ENCODE measurements at regions not wholly inside any gene's neighbourhood (a gene's known extent, or its start where the extent isn't known, plus 50 kb on each side); places are given as distances from the start of the nearest gene placed in this dataset.

DNA sequence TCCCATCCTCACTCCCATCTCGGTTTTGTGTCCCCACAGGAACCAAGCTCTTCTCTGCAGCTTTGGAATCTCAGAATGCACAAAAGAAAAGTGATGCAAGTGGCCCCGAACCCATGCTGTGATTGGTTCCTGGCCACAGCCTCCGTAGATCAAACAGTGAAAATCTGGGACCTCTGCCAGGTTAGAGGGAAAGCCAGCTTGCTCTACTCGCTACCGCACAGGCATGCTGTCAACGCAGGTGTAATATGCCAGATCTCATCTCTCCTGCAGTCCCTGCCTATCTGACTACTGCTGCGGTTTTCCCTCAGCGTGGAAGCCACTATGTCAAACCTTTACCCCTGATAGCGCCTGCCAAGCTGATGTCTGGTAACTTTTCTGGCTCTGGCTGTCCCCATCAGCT is 200.5 kb upstream of the LRRC4C start:
- TF ChIP-seq POLR2A (IDR thresholded peaks at IDR 0.05) (no peak), CTCF (IDR thresholded peaks at IDR 0.05) (no peak), POLR2AphosphoS5 (IDR thresholded peaks at IDR 0.05) (no peak)
